ENCODE measurements at regions not wholly inside any gene's neighbourhood (a gene's known extent, or its start where the extent isn't known, plus 50 kb on each side); places are given as distances from the start of the nearest gene placed in this dataset.

DNA sequence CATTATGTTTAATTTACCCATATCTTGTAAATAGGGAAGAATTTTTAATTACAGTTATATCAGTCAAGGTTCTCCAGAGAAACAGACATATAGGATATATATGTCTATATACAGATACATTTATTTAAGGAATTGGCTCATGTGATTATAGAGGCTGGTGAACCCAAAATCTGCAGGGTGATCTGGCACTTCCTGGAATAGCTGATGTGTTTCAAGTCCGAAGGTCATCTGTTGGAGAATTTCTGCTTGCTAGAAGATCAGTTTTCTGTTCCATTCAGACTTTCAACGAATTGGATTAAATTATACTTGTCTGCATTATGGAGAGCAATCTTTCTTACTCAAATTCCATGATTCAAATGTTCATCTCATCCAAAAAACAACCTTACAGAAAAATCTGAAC, 694.6 kb upstream of the DPPA4 start:
- Histone ChIP-seq H3K27ac (ENCODE audit: low read depth, low read length) (no peak overlapping the region), H3K9me3 (ENCODE audit: control insufficient read depth, insufficient read depth, low read length) (no peaks in the 10 kb centered on the region), H3K27me3 (ENCODE audit: control insufficient read depth, insufficient read depth, low read length) (no peaks in the 10 kb centered on the region), H3K4me3 (ENCODE audit: low read depth, low read length) (no peak overlapping the region)
- CTCF ChIA-PET = no interaction called here
- no peak for DNase-seq (ENCODE audit: low read depth, low spot score)
- POLR2A ChIA-PET = no interaction called here
- TF ChIP-seq, protein P1, sequence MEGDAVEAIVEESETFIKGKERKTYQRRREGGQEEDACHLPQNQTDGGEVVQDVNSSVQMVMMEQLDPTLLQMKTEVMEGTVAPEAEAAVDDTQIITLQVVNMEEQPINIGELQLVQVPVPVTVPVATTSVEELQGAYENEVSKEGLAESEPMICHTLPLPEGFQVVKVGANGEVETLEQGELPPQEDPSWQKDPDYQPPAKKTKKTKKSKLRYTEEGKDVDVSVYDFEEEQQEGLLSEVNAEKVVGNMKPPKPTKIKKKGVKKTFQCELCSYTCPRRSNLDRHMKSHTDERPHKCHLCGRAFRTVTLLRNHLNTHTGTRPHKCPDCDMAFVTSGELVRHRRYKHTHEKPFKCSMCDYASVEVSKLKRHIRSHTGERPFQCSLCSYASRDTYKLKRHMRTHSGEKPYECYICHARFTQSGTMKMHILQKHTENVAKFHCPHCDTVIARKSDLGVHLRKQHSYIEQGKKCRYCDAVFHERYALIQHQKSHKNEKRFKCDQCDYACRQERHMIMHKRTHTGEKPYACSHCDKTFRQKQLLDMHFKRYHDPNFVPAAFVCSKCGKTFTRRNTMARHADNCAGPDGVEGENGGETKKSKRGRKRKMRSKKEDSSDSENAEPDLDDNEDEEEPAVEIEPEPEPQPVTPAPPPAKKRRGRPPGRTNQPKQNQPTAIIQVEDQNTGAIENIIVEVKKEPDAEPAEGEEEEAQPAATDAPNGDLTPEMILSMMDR (IDR thresholded peaks at IDR 0.05; ENCODE audit: low read depth, low read length) = no peak

DNA sequence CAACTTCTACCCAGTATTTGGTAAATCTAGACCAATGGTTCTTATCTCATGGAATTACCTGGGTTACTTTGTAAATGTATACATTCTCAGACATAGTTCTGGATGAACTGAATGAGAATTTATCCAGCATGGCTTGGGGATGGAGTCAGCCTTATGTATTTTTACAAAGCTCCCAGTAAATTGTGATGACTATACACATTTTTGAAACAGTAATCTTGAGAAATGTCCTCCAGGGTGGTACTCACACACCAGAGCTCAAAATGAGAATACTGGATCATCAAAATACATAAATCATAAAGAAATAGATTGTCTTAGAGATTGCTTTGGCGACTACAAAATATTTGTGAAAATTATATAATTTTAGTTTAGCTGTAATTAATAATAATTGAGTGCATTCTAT, 722.1 kb upstream of the DPPA4 start:
- ChIA-PET POLR2A (no interaction called here), CTCF (no interaction called here)
- Histone ChIP-seq H3K27me3 (ENCODE audit: control insufficient read depth, insufficient read depth, low read length) (no peaks in the 10 kb centered on the region), H3K4me3 (ENCODE audit: low read depth, low read length) (no peak overlapping the region), H3K27ac (ENCODE audit: low read depth, low read length) (no peak overlapping the region), H3K9me3 (ENCODE audit: control insufficient read depth, insufficient read depth, low read length) (no peaks in the 10 kb centered on the region)
- TF ChIP-seq, protein P1 (IDR thresholded peaks at IDR 0.05; ENCODE audit: low read depth, low read length) = no peak
- no peak for DNase-seq (ENCODE audit: low read depth, low spot score)

DNA sequence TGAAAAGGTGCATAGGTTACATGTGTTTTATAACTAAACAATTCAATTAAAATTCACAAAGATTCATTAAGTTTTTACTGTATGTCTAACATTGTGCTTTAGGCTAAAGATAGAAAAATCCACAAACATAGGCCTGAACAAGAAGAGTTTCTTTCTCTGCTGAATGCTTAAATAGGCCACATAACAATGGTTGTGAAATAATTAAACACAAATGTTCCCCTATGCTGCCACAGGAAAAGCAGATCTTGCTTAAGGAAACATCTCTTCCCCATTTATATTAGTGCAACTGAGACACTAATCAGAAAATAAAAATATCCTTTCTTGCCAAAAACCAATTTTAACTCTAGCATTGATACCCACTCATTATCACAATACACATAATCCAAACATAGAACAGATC, 725.4 kb upstream of the DPPA4 start:
- Histone ChIP-seq H3K4me3 (ENCODE audit: low read depth, low read length) (no peak overlapping the region), H3K9me3 (ENCODE audit: control insufficient read depth, insufficient read depth, low read length) (no peaks in the 10 kb centered on the region), H3K27me3 (ENCODE audit: control insufficient read depth, insufficient read depth, low read length) (no peaks in the 10 kb centered on the region), H3K27ac (ENCODE audit: low read depth, low read length) (no peak overlapping the region)
- no peak for DNase-seq (ENCODE audit: low read depth, low spot score)
- POLR2A ChIA-PET = no interaction called here
- CTCF ChIA-PET = no interaction called here
- TF ChIP-seq, protein P1 (IDR thresholded peaks at IDR 0.05; ENCODE audit: low read depth, low read length) = no peak

DNA sequence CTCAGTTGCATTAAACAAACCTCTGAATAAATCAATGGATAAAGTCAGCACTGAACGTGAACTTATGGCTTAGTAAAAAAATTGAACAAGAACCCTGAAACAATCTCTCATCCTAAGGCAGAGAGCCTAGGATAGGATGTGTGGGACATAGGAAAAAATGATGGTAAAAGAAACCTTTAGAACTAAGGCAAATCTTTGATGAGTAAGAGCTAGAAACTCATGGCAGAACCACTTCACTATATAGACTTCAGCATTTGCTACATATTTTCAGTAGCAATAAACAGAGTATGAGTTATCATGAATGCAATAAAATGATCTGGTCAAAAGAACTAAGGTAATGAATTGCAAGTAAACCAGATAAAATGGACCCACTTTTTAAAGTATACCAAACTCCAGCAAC, 725.8 kb upstream of the DPPA4 start:
- no peaks in the 10 kb centered on the region for H3K27me3 ChIP-seq (ENCODE audit: control insufficient read depth, insufficient read depth, low read length)
- TF ChIP-seq, protein P1 (IDR thresholded peaks at IDR 0.05; ENCODE audit: low read depth, low read length) = no peak
- DNase-seq (ENCODE audit: low read depth, low spot score) = no peak
- POLR2A ChIA-PET = no interaction called here
- no peaks in the 10 kb centered on the region for H3K9me3 ChIP-seq (ENCODE audit: control insufficient read depth, insufficient read depth, low read length)
- CTCF ChIA-PET = no interaction called here
- no peak overlapping the region for H3K4me3 ChIP-seq (ENCODE audit: low read depth, low read length)
- no peak overlapping the region for H3K27ac ChIP-seq (ENCODE audit: low read depth, low read length)

DNA sequence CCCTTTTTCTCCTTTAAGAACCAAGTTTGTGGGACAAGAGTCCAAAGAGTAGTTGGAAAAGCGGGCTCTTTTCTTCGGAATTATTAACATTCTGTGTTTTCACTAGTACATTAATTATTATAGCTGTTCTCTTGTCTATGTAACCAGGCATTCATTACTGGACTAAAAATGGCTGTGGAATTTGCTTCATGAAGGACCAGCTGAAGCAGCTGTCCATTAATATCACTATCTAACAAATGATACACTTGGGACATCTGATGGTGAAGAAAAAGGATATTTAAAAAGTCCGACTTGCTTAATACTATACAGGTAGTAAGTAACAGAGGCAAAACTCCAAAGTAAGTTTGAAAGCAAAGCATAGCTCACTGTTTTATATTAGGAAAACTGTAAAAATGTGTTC, 728.9 kb upstream of the DPPA4 start:
- Histone ChIP-seq H3K27ac (ENCODE audit: low read depth, low read length) (no peak overlapping the region), H3K27me3 (ENCODE audit: control insufficient read depth, insufficient read depth, low read length) (no peaks in the 10 kb centered on the region), H3K9me3 (ENCODE audit: control insufficient read depth, insufficient read depth, low read length) (no peaks in the 10 kb centered on the region), H3K4me3 (ENCODE audit: low read depth, low read length) (no peak overlapping the region)
- DNase-seq (ENCODE audit: low read depth, low spot score) = no peak
- ChIA-PET CTCF (no interaction called here), POLR2A (no interaction called here)
- TF ChIP-seq, protein P1 (IDR thresholded peaks at IDR 0.05; ENCODE audit: low read depth, low read length) = no peak

Data from AG04450 (cell line).